SU-DHL-6 (cell line): ENCODE measurements at regions not wholly inside any gene's neighbourhood (a gene's known extent, or its start where the extent isn't known, plus 50 kb on each side); places are given as distances from the start of the nearest gene placed in this dataset.

Experiments used
- H2AFZ ChIP-seq: fragments of 200-600 bp; sonication (generic); 2 replicates; pipeline ENCODE4 v1.6.1; 2014; ENCODE audit warnings: low read depth, mild to moderate bottlenecking, moderate library complexity, mixed read lengths, antibody characterized with exemption, low read length; ENCODE audit not compliant: severe bottlenecking
- H3F3A ChIP-seq: fragments of 200-600 bp; shearing (Covaris generic); 2 replicates; pipeline ENCODE4 v1.6.0; 2016; ENCODE audit warnings: antibody characterized with exemption, mild to moderate bottlenecking; ENCODE audit not compliant: insufficient read depth
- H3K27ac ChIP-seq: fragments of 200-600 bp; sonication (generic); 2 replicates; pipeline ENCODE4 v1.5.1; 2016; ENCODE audit warnings: low read depth, mild to moderate bottlenecking, low read length, moderate library complexity, mixed read lengths
- H3K27me3 ChIP-seq: fragments of 200-600 bp; sonication (generic), shearing (Covaris generic); 2 replicates; pipeline ENCODE4 v1.6.0; 2014; ENCODE audit warnings: mild to moderate bottlenecking, low read length
- H3K36me3 ChIP-seq: fragments of 200-600 bp; sonication (generic); 2 replicates; pipeline ENCODE4 v1.6.1; 2014; ENCODE audit warnings: mild to moderate bottlenecking, low read length, mixed read lengths
- H3K4me2 ChIP-seq: fragments of 300-600, 200-600 bp; shearing (Covaris generic), sonication (generic); 2 replicates; pipeline ENCODE4 v1.6.0; 2014; ENCODE audit warnings: low read length, low read depth, mild to moderate bottlenecking; ENCODE audit not compliant: poor library complexity, severe bottlenecking
- H3K4me3 ChIP-seq: fragments of 200-600 bp; sonication (generic); 2 replicates; pipeline ENCODE4 v1.5.1; 2014; ENCODE audit warnings: antibody characterized with exemption, low read length, mild to moderate bottlenecking, mixed read lengths; ENCODE audit not compliant: insufficient read depth, poor library complexity, severe bottlenecking
- H3K79me2 ChIP-seq: fragments of 200-600 bp; sonication (generic); 2 replicates; pipeline ENCODE4 v1.6.1; 2014; ENCODE audit warnings: mild to moderate bottlenecking, low read length, moderate library complexity; ENCODE audit not compliant: insufficient read depth
- H3K9ac ChIP-seq: fragments of 200-600 bp; sonication (generic); 2 replicates; pipeline ENCODE4 v1.7.0; 2014; ENCODE audit warnings: mild to moderate bottlenecking, low read length
- H3K9me2 ChIP-seq: fragments of 200-600 bp; sonication (generic); replicated peaks from 2 replicates; pipeline ENCODE4 v1.6.1; 2014; ENCODE audit warnings: low read length; ENCODE audit not compliant: insufficient read depth
- H3K9me3 ChIP-seq: fragments of 200-600 bp; sonication (generic); 2 replicates; pipeline ENCODE4 v1.6.1; 2014; ENCODE audit warnings: low read length, mixed read lengths; ENCODE audit not compliant: insufficient read depth
- H4K20me1 ChIP-seq: fragments of 200-600 bp; sonication (generic); 2 replicates; pipeline ENCODE4 v1.6.1; 2014; ENCODE audit warnings: low read depth, mild to moderate bottlenecking, antibody characterized with exemption, low read length, moderate library complexity, mixed read lengths
- EZH2phosphoT487 ChIP-seq: fragments of 200-600 bp; sonication (generic), shearing (Covaris generic); conservative IDR thresholded peaks from 2 replicates; pipeline ENCODE4 v1.6.1; 2018; ENCODE audit warnings: mild to moderate bottlenecking, antibody characterized with exemption, low read length, moderate library complexity, mixed read lengths
- TF ChIP-seq, protein P1 (sequence below): fragments of 200-600 bp; sonication (generic); IDR thresholded peaks from one replicate; pipeline ENCODE4 v1.5.1; 2017; ENCODE audit warnings: antibody characterized with exemption, mild to moderate bottlenecking, low read length, moderate library complexity; ENCODE audit not compliant: insufficient read depth, poor library complexity, severe bottlenecking

DNA sequence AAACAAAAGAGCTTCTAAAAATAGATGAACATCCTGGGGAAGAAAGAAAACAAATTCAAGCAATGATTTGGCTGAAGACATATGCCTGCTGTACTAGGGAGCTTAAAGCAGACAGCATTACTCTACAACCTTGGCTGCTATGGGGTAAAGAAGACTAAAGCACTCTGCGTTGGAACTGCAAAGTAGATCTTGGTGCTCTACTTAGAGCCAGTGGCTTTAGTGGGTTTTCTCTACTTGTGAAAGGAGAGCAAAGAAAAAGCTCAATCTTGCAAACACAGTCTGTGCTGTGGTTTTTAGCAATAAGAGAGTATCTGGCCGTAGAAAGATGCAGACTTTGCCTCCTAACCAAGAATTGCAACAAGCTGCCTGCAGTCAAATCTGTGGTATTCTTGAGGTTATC is 334.7 kb upstream of the NDST3 start:
- Histone ChIP-seq H3K9ac (no peak overlapping the region), H3K9me2 (no peaks in the 10 kb centered on the region), H3K36me3 (no peaks in the 10 kb centered on the region), H2AFZ (no peak overlapping the region), H3K79me2 (no peaks in the 10 kb centered on the region), H3K4me3 (no peak overlapping the region), H3F3A (no peaks in the 10 kb centered on the region), H3K27ac (no peak overlapping the region), H3K27me3 (no peaks in the 10 kb centered on the region), H3K4me2 (no peak overlapping the region), H4K20me1 (no peaks in the 10 kb centered on the region), H3K9me3 (no peaks in the 10 kb centered on the region)
- no peak for TF ChIP-seq EZH2phosphoT487
- TF ChIP-seq, protein P1, sequence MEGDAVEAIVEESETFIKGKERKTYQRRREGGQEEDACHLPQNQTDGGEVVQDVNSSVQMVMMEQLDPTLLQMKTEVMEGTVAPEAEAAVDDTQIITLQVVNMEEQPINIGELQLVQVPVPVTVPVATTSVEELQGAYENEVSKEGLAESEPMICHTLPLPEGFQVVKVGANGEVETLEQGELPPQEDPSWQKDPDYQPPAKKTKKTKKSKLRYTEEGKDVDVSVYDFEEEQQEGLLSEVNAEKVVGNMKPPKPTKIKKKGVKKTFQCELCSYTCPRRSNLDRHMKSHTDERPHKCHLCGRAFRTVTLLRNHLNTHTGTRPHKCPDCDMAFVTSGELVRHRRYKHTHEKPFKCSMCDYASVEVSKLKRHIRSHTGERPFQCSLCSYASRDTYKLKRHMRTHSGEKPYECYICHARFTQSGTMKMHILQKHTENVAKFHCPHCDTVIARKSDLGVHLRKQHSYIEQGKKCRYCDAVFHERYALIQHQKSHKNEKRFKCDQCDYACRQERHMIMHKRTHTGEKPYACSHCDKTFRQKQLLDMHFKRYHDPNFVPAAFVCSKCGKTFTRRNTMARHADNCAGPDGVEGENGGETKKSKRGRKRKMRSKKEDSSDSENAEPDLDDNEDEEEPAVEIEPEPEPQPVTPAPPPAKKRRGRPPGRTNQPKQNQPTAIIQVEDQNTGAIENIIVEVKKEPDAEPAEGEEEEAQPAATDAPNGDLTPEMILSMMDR = no peak

- H2AFZ ChIP-seq = no peak overlapping the region
- no peak overlapping the region for H3K27ac ChIP-seq
Measured at GRCh38 chr4:117700111-117700892, 334.0 kb upstream of the NDST3 start.

GRCh38 chr4:117702353-117702752 is 331.9 kb upstream of the NDST3 start:
- TF ChIP-seq EZH2phosphoT487 = no peak
- TF ChIP-seq, protein P1 = no peak
- no peaks in the 10 kb centered on the region for H3K9me3 ChIP-seq
- no peaks in the 10 kb centered on the region for H3F3A ChIP-seq
- H4K20me1 ChIP-seq = no peaks in the 10 kb centered on the region
- H3K36me3 ChIP-seq = no peaks in the 10 kb centered on the region
- no peak overlapping the region for H2AFZ ChIP-seq
- H3K4me2 ChIP-seq = no peak overlapping the region
- no peaks in the 10 kb centered on the region for H3K79me2 ChIP-seq
- no peak overlapping the region for H3K27ac ChIP-seq
- H3K4me3 ChIP-seq = no peak overlapping the region
- no peaks in the 10 kb centered on the region for H3K9me2 ChIP-seq
- no peak overlapping the region for H3K9ac ChIP-seq
- no peaks in the 10 kb centered on the region for H3K27me3 ChIP-seq

More at GRCh38 chr4:117700111-117700892, 334.0 kb upstream of the NDST3 start:
- no peaks in the 10 kb centered on the region for H3K79me2 ChIP-seq
- H4K20me1 ChIP-seq = no peaks in the 10 kb centered on the region
- H3K27me3 ChIP-seq = no peaks in the 10 kb centered on the region
- H3K36me3 ChIP-seq = no peaks in the 10 kb centered on the region
- H3K9me2 ChIP-seq = no peaks in the 10 kb centered on the region
- no peak overlapping the region for H3K4me3 ChIP-seq
- no peaks in the 10 kb centered on the region for H3F3A ChIP-seq
- no peak overlapping the region for H3K4me2 ChIP-seq
- H3K9ac ChIP-seq = no peak overlapping the region
- TF ChIP-seq EZH2phosphoT487 = no peak
- TF ChIP-seq, protein P1 = no peak
- H3K9me3 ChIP-seq = no peaks in the 10 kb centered on the region
